ENCODE measurements at regions not wholly inside any gene's neighbourhood (a gene's known extent, or its start where the extent isn't known, plus 50 kb on each side); places are given as distances from the start of the nearest gene placed in this dataset.
"Not testable (repeated sequence)": the region's sequence is repeated elsewhere in the genome, so short reads cannot be mapped to it uniquely, and the experiment has no call there.

DNA sequence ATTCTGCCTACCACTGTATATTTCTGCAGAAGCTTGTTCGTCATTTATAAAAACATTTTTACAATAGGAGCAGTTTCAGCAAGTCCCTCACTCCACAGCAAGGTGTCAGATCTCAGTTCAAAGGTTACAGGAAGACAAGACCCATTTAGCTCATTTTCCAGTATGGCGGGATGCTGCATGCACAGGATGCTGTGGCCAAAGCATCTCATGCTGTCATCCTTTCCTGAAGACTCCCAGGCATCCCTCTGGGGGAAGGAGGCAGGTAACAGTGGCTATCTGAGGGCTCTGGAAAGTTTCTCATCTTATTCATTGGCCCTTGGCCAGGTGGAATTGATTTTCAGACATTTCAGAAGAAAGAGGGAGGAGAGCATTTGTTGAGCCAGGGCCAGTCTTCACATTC is 539.3 kb upstream of the CDH5 start:
- no peaks in the 10 kb centered on the region for H3K4me1 Mint-ChIP-seq
- no peak overlapping the region for H3K4me3 Mint-ChIP-seq
- DNase-seq = no peak
- no peak overlapping the region for H3K27ac Mint-ChIP-seq
- H3K9me3 Mint-ChIP-seq = peaks cover 3% of the 10 kb centered on the region
- no peaks in the 10 kb centered on the region for H3K27me3 Mint-ChIP-seq
- POLR2A ChIA-PET = no interaction called here
- no peaks in the 10 kb centered on the region for H3K36me3 Mint-ChIP-seq (ENCODE audit: low read depth)
- CTCF ChIA-PET = no interaction called here

DNA sequence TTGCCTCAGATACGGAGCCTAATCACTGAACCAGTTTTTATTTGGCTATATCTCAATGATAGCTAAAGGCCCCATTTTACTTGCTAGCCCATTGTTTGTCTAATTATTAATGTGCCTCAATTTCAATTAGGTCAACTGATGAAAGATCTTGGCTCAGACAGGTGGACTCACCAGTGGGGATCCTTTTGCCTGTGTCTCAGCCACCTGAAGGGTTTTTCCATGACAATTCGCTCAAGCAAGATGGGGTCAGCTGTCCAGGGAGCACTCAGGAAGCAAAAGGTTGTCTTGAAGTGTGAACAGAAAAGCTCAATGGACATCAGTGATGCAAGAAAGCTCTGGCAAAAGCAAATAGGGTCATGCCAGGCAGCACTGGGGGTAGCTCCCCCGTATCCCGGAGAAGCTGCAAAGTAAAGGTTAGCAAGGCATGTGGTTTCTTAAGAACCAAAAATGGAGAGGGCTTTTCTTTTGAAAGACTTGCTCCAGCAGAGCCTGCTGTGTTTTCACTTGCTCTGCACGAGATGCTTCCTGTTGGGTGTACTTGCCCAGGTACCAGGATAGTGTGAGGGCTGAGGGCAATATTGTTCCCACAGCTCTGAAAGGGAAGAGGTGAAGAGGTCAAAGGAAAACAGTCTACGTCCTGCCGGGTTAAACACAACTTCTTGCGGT is 541.2 kb upstream of the CDH5 start:
- Mint-ChIP-seq H3K9me3 (peaks cover 3% of the 10 kb centered on the region), H3K36me3 (ENCODE audit: low read depth) (no peaks in the 10 kb centered on the region), H3K4me1 (no peaks in the 10 kb centered on the region), H3K27ac (no peak overlapping the region), H3K27me3 (no peaks in the 10 kb centered on the region), H3K4me3 (no peak overlapping the region)
- DNase-seq = no peak
- POLR2A ChIA-PET = no interaction called here
- CTCF ChIA-PET = no interaction called here

DNA sequence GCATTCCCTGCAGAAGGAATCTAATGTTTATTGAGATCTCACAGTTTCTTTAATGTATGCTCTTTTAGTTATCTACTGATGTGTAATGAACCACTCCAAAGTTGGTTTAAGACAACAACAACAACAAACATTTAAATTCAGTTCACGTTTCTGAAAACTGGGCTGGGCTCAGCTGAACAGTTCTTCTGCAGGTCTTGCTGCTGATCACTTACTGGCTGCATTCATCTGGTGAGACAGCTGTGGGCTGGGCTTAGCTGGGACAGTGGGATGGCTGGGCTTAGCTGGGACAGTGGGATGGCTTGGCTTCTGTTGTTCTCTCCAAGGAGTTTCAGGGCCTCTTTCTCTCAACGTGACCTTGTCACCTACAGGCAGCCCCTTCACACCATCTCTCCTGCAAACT is 544.3 kb upstream of the CDH5 start:
- Mint-ChIP-seq H3K9me3 (no peaks in the 10 kb centered on the region), H3K36me3 (ENCODE audit: low read depth) (no peaks in the 10 kb centered on the region), H3K27me3 (no peaks in the 10 kb centered on the region), H3K27ac (no peak overlapping the region), H3K4me3 (no peak overlapping the region), H3K4me1 (no peaks in the 10 kb centered on the region)
- ChIA-PET POLR2A (no interaction called here), CTCF (no interaction called here)
- DNase-seq = no peak

DNA sequence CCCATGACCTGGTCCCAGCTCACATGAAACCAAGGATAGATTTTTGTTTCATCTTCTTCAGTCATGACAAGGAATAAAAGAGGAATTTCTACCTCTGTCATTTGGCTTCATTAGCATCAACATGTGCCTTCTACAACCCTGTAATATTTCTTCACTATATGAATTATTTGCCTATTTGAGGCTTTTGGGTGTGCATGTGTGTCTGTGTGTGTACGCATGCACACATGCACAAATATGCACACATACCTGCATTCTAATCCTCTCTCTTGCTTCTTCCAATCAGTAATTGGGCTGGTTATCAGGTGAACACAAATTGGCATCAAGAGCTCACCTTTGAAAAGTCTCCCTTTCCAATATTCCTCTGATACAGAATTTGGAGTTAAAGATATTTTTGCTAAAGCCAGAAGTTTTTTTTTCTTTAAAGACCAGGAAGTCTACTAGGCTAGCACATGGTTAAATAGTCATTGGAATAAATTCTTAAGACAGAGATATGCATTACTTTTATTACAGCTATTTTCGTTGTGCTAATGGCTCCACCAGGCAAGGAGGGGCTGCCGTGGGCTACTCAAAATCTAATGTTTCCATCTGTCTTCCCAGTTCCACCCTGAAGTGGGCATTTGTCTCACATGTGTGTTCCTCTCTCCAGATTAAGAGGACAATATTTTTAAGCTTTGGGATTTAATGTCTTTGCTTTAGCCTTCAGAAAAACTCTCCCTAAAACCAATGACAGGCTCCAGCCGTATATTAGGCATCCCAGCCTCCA is 547.2 kb upstream of the CDH5 start:
- Mint-ChIP-seq H3K27ac (no peak overlapping the region), H3K4me1 (no peaks in the 10 kb centered on the region), H3K4me3 (no peak overlapping the region), H3K36me3 (ENCODE audit: low read depth) (no peaks in the 10 kb centered on the region), H3K9me3 (no peaks in the 10 kb centered on the region), H3K27me3 (no peaks in the 10 kb centered on the region)
- POLR2A ChIA-PET = no interaction called here
- CTCF ChIA-PET = no interaction called here
- DNase-seq = no peak

DNA sequence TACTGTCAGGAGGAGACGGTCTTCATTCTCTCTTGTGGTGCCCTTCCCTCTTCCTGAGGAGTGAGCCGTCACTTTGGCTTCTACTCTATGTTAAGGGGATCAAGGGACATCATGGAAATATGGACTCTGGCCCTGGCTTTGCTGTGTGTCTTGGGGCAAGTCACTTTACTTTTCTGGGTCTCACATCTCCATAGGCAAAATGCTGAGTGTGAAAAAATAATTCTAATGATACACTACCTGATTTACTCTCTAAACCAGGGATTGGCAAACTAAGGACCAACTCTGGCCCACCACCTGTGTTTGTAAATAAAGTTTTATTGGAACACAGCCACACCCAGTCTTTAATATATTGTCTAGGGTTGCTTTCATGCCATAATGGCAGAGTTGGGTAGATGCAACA is 548.7 kb upstream of the CDH5 start:
- POLR2A ChIA-PET = no interaction called here
- DNase-seq = no peak
- CTCF ChIA-PET = no interaction called here
- Mint-ChIP-seq H3K4me3 (no peak overlapping the region), H3K27ac (no peak overlapping the region), H3K4me1 (no peaks in the 10 kb centered on the region), H3K27me3 (no peaks in the 10 kb centered on the region), H3K36me3 (ENCODE audit: low read depth) (no peaks in the 10 kb centered on the region), H3K9me3 (no peaks in the 10 kb centered on the region)

DNA sequence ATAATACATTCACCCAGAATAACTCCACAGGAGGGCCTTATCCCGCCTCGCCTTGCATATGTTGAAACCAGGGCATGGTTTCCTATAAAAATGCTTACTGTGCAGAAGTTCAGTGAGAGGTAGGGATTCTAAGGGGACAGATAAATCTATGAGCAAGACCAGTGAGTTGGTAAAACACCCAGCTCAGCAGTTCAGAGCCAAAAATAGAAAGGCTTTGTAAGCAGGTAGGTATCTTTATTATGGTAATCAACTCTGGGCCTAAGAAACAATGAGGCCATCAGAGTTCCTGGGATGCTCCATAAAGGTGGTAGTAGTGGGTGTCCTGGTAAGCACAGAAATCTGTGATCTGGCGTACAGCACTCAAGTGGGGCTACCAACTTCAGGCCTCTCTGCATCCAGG is 549.4 kb upstream of the CDH5 start:
- Mint-ChIP-seq H3K36me3 (ENCODE audit: low read depth) (no peaks in the 10 kb centered on the region), H3K27ac (no peak overlapping the region), H3K4me3 (no peak overlapping the region), H3K27me3 (no peaks in the 10 kb centered on the region), H3K4me1 (no peaks in the 10 kb centered on the region), H3K9me3 (no peaks in the 10 kb centered on the region)
- CTCF ChIA-PET = no interaction called here
- POLR2A ChIA-PET = no interaction called here
- no peak for DNase-seq

DNA sequence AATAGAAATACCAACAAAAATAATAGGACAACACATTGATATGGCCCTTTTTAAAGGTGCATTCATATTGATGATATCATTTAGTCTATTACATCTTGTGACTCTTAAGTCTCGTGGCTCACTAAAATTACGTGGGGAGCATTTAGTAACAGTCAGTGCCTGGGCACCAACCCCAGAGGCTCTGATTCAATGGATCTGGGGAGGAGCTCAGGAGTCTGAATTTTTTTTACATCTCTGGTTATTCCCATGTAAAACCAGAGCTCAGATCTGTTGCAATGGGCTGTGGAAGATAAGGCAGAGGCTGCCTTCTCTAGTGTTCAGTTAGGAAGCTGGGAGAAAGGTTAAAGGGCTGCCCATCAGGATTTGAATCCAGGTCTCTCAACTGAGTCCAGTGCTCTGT is 549.9 kb upstream of the CDH5 start:
- DNase-seq = no peak
- Mint-ChIP-seq H3K4me1 (no peaks in the 10 kb centered on the region), H3K27me3 (no peaks in the 10 kb centered on the region), H3K36me3 (ENCODE audit: low read depth) (no peaks in the 10 kb centered on the region), H3K4me3 (no peak overlapping the region), H3K9me3 (no peaks in the 10 kb centered on the region), H3K27ac (no peak overlapping the region)
- ChIA-PET CTCF (no interaction called here), POLR2A (no interaction called here)

DNA sequence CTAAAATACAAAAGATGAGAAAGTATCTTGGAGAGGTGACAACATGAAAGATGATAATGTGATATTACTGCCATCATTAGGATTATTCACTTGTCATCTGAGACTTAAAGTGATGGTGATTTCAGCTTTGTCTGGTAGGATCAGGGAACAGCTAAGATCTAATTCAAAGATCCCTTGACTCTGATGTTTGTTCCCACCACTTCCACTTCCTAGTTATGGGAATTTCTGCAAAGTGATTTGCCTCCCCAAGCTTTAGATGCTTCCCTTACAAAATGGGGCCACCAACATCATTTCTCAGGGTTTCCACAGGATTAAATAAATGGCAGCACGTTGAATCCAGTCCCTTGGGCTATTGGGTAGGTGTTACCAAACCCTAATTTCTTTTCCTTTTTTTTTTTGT is 550.8 kb upstream of the CDH5 start:
- Mint-ChIP-seq H3K4me1 (no peaks in the 10 kb centered on the region), H3K27me3 (no peaks in the 10 kb centered on the region), H3K36me3 (ENCODE audit: low read depth) (no peaks in the 10 kb centered on the region), H3K27ac (no peak overlapping the region), H3K4me3 (no peak overlapping the region), H3K9me3 (no peaks in the 10 kb centered on the region)
- POLR2A ChIA-PET = no interaction called here
- CTCF ChIA-PET = no interaction called here
- no peak for DNase-seq

DNA sequence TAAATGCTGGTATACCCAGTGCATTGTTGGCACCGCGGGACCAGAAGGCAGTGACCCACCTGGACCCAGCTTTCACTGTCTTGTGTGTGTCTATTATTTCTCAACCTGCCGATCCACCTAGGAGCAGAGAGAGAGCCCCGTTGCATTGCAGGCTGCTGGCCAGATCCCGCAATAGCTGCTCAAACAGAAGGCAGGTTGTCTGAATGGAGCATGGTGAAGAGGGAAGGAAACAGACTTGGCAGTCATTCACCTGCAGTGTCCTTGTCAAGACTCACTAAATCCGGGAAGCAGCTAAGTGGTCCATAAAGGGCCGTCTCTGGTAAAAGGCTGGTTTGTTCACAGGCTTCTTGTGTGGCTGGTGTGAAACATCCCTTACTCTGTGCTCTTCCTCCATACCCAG is 552.6 kb upstream of the CDH5 start:
- H3K27ac Mint-ChIP-seq; H3K9me3 Mint-ChIP-seq; H3K4me3 Mint-ChIP-seq; H3K36me3 Mint-ChIP-seq (ENCODE audit: low read depth); DNase-seq; H3K27me3 Mint-ChIP-seq; CTCF ChIA-PET; POLR2A ChIA-PET; H3K4me1 Mint-ChIP-seq: not testable (repeated sequence)

DNA sequence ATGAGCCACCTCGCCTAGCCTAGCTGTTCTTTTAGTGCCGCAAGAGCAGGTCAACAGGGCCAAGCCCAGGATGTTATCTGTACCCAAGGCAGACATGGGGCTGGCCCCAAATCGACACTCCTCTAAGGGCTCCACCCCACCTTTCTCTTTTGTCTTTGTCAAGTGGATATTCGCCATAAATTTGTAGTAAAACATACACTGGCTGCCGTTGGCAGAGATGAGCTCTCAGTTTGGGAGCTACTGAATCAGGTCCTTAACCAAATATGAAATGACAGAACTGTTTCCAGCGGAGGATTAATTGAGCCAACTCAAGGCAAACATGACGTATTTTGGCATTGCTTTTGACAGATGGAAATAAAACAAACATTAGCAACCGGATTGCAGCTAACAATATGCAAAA is 556.9 kb upstream of the CDH5 start:
- CTCF ChIA-PET = no interaction called here
- POLR2A ChIA-PET = no interaction called here
- DNase-seq = no peak
- H3K4me3 Mint-ChIP-seq = no peak overlapping the region
- no peaks in the 10 kb centered on the region for H3K9me3 Mint-ChIP-seq
- no peak overlapping the region for H3K27ac Mint-ChIP-seq
- no peaks in the 10 kb centered on the region for H3K27me3 Mint-ChIP-seq
- no peaks in the 10 kb centered on the region for H3K36me3 Mint-ChIP-seq (ENCODE audit: low read depth)
- H3K4me1 Mint-ChIP-seq = no peaks in the 10 kb centered on the region

DNA sequence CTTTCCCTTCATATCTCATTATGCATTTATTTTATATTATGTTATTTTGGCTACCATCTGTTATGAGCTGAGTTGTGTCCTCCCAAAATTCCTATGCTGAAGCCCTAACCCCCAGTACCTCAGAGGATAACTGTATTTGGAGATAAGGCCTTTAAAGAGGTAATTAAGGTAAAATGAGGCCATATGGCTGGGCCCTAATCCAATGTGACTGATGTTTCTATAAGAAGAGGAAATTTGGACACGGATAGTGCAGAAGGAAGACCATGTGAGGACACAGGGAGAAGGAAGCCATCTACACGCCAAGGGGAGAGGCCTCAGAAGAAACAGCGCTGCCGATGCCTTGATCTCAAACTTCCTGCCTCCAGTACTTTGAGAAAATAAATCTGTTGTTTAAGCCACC is 557.7 kb upstream of the CDH5 start:
- CTCF ChIA-PET = no interaction called here
- Mint-ChIP-seq H3K27me3 (no peaks in the 10 kb centered on the region), H3K4me3 (no peak overlapping the region), H3K27ac (no peak overlapping the region), H3K9me3 (no peaks in the 10 kb centered on the region), H3K4me1 (no peaks in the 10 kb centered on the region), H3K36me3 (ENCODE audit: low read depth) (no peaks in the 10 kb centered on the region)
- POLR2A ChIA-PET = no interaction called here
- DNase-seq = no peak

DNA sequence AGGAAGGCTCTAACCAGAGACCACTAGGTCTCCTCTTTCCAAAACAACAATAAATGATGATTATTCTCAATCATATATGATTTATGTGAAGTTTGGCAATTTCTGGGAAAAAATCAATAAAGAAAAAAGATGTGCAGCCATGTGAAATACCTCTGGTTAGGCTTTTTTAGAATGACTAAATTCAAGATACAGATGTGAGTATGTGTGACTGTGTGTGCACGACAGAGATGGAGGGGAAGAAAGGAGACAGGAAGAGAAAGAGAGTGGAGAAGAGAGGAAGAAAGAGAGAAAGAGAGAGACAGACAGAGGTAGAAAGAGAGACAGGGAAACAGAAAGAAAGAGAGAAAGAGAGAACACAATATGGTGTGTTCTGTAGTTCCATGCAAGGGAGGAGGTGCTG is 558.6 kb upstream of the CDH5 start:
- Mint-ChIP-seq H3K36me3 (ENCODE audit: low read depth) (no peaks in the 10 kb centered on the region), H3K4me3 (no peak overlapping the region), H3K27ac (no peak overlapping the region), H3K4me1 (no peaks in the 10 kb centered on the region), H3K27me3 (no peaks in the 10 kb centered on the region), H3K9me3 (no peaks in the 10 kb centered on the region)
- no peak for DNase-seq
- POLR2A ChIA-PET = no interaction called here
- CTCF ChIA-PET = no interaction called here

DNA sequence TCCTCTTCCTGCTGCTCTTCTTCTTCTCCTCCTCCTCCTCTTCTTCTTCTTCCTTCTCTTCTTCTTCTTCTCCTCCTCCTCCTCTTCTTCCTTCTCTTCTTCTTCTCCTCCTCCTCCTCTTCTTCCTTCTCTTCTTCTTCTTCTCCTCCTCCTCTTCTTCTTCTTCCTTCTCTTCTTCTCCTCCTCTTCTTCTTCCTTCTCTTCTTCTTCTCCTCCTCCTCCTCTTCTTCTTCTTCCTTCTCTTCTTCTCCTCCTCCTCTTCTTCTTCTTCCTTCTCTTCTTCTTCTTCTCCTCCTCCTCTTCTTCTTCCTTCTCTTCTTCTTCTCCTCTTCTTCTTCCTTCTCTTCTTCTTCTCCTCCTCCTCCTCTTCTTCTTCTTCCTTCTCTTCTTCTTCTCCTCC is 560.8 kb upstream of the CDH5 start:
- H3K36me3 Mint-ChIP-seq (ENCODE audit: low read depth); POLR2A ChIA-PET; H3K27me3 Mint-ChIP-seq; CTCF ChIA-PET; H3K4me1 Mint-ChIP-seq; DNase-seq; H3K9me3 Mint-ChIP-seq; H3K4me3 Mint-ChIP-seq; H3K27ac Mint-ChIP-seq: not testable (repeated sequence)

DNA sequence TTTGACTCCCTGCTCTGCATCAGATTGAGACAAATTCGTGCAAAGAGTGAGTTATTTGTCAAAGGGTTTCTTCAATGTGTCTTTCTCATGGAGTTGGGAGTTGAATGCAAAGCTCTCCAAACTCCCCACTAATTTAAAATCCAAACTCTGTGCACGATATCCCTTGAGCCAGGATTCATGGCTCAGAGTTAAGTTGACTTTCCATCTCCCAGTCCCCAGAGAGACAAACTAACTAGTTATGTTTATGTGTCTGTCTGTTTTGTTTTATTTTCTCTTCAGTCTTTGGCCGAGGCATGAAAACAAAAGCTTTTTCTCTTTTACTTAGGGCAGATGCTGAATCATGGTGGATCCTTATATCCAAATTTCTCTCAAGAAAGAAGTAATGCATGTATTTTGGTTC is 570.0 kb upstream of the CDH5 start:
- peaks cover 2% of the 10 kb centered on the region for H3K9me3 Mint-ChIP-seq
- no peaks in the 10 kb centered on the region for H3K27me3 Mint-ChIP-seq
- no peaks in the 10 kb centered on the region for H3K4me1 Mint-ChIP-seq
- H3K4me3 Mint-ChIP-seq = no peak overlapping the region
- CTCF ChIA-PET = no interaction called here
- DNase-seq = no peak
- no peak overlapping the region for H3K27ac Mint-ChIP-seq
- POLR2A ChIA-PET = no interaction called here
- no peaks in the 10 kb centered on the region for H3K36me3 Mint-ChIP-seq (ENCODE audit: low read depth)

Measured in activated CD4-positive, alpha-beta memory T cell treated with anti-CD3 and anti-CD28 coated beads, Interleukin-2, amount 10 ng/mL, durations not matched to agents 7 days and 5 days (primary cell).